HUES48 (cell line): ENCODE measurements at regions not wholly inside any gene's neighbourhood (a gene's known extent, or its start where the extent isn't known, plus 50 kb on each side); places are given as distances from the start of the nearest gene placed in this dataset.
"Not testable (repeated sequence)": the region's sequence is repeated elsewhere in the genome, so short reads cannot be mapped to it uniquely, and the experiment has no call there.

Experiments used
- H3K27ac ChIP-seq: one replicate; pipeline ENCODE4 v1.7.0; 2013; ENCODE audit warnings: low read depth, low read length, inconsistent platforms
- H3K27me3 ChIP-seq: 2 replicates; pipeline ENCODE4 v1.6.1; 2013; ENCODE audit warnings: mild to moderate bottlenecking, low read length; ENCODE audit not compliant: control insufficient read depth, insufficient read depth
- H3K36me3 ChIP-seq: 2 replicates; pipeline ENCODE4 v1.6.1; 2013; ENCODE audit warnings: low read length; ENCODE audit not compliant: control insufficient read depth, insufficient read depth
- H3K4me1 ChIP-seq: 2 replicates; pipeline ENCODE4 v1.6.1; 2013; ENCODE audit warnings: mild to moderate bottlenecking, low read length; ENCODE audit not compliant: control insufficient read depth, insufficient read depth
- H3K4me3 ChIP-seq: 2 replicates; pipeline ENCODE4 v1.5.1; 2013; ENCODE audit warnings: mild to moderate bottlenecking, low read depth, low read length
- H3K9ac ChIP-seq: 2 replicates; pipeline ENCODE4 v1.6.1; 2013; ENCODE audit warnings: mild to moderate bottlenecking, low read depth, low read length, moderate library complexity
- H3K9me3 ChIP-seq: 2 replicates; pipeline ENCODE4 v1.6.1; 2013; ENCODE audit warnings: low read length; ENCODE audit not compliant: control insufficient read depth, insufficient read depth

DNA sequence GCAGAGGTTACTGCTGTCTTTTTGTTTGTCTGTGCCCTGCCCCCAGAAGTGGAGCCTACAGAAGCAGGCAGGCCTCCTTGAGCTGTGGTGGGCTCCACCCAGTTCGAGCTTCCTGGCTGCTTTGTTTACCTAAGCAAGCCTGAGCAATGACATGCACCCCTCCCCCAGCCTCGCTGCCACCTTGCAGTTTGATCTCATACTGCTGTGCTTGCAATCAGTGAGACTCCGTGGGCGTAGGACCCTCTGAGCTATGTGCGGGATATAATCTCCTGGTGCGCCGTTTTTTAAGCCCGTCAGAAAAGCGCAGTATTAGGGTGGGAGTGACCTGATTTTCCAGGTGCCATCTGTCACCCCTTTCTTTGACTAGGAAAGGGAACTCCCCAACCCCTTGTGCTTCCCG lies 187.1 kb upstream of the ZC4H2 start:
- H3K9me3 ChIP-seq = peaks cover 34% of the 10 kb centered on the region
- H3K9ac ChIP-seq, H3K27ac ChIP-seq, H3K4me1 ChIP-seq, H3K27me3 ChIP-seq, H3K4me3 ChIP-seq, H3K36me3 ChIP-seq: not testable (repeated sequence)

DNA sequence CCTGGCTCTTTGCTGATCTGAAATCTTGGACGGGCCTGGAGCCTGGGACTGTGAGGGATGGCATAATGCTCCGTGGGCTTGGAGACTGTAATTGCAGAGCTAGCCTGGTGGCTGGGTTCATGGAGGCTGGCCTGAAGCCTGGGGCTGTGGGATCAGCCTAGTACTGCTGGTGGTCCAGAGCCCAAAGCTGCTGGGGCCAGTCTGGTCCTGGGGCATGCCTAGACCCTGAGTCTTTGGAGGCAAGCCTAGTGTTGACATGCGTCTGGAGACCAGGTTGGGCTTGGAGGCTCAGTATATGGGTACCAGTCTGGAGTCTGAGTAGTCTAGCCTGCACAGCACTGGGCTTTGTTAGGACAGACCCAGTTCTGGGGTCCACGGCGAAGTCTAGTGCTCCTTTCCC lies 172.0 kb upstream of the ZC4H2 start:
- H3K4me1 ChIP-seq = no peaks in the 10 kb centered on the region
- no peaks in the 10 kb centered on the region for H3K36me3 ChIP-seq
- H3K27me3 ChIP-seq = no peaks in the 10 kb centered on the region
- H3K4me3 ChIP-seq = no peak overlapping the region
- H3K27ac ChIP-seq = no peak overlapping the region
- H3K9me3 ChIP-seq = peaks cover 57% of the 10 kb centered on the region
- H3K9ac ChIP-seq = no peak overlapping the region

DNA sequence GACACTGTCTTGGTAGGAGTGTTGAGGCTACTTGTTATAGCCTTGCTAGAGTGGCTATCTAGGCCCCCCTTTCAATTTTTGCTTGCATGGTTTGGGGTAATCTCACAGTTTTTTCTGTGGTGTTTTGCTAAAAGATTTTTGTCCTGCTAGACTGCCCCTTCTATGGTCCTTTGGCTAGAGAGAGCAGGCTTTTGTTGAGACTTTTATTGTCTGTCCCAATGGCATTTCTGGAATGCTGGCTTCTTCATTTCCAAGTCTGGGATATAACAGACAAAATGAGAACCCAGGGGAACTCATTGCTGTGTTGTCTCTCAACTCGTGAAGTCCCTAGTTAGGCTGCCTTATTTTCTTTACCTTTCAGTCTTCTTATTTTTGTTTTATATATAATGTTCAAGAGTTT lies 160.2 kb upstream of the ZC4H2 start:
- Histone ChIP-seq H3K9ac (no peak overlapping the region), H3K4me3 (no peak overlapping the region), H3K36me3 (no peaks in the 10 kb centered on the region), H3K4me1 (no peaks in the 10 kb centered on the region), H3K9me3 (peaks cover 59% of the 10 kb centered on the region), H3K27me3 (no peaks in the 10 kb centered on the region), H3K27ac (no peak overlapping the region)

GRCh38 chrX:65127842-65128241 lies 151.6 kb upstream of the ZC4H2 start:
- Histone ChIP-seq H3K36me3 (no peaks in the 10 kb centered on the region), H3K27me3 (no peaks in the 10 kb centered on the region), H3K4me3 (no peak overlapping the region), H3K27ac (no peak overlapping the region), H3K9me3 (peaks cover 49% of the 10 kb centered on the region), H3K9ac (no peak overlapping the region), H3K4me1 (no peaks in the 10 kb centered on the region)

DNA sequence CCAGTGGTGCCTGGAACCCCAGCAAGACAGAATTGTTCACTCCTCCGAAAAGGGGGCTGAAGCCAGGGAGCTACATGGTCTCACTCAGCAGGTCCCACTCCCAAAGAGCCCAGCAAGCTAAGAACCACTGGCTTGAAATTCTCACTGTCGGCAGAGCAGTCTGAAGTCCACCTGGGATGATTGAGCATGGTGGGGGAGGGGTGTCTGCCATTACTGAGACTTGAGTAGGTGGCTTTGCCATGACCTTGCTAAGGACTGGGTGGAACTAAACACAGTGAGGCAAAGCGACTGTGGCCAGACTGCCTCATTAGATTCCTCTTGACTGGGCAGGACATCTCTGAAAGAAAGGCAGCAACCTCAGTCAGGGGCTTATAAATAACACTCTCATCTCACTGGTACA lies 122.6 kb upstream of the ZC4H2 start:
- H3K9ac ChIP-seq = no peak overlapping the region
- H3K27me3 ChIP-seq = no peaks in the 10 kb centered on the region
- H3K9me3 ChIP-seq = peaks cover 68% of the 10 kb centered on the region
- H3K4me3 ChIP-seq = no peak overlapping the region
- H3K4me1 ChIP-seq = no peaks in the 10 kb centered on the region
- H3K27ac ChIP-seq = no peak overlapping the region
- H3K36me3 ChIP-seq = no peaks in the 10 kb centered on the region

DNA sequence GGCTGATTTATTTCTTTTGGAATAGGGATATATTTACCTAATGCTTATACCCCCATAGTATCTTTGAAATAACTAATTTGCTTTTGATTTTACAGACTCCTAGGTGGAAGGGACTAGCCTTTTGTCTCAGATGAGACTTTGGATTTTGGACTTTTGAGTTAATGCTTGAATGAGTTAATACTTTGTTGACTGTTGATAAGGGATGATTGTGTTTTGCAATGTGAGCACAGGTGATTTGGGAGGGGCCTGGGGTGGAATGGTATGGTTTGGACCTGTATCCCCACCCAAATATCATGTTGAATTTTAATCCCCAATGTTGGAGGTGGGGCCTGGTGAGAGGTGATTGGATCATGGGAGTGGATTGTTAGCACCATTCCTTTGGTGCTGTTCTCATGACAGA lies 117.4 kb upstream of the ZC4H2 start:
- Histone ChIP-seq H3K36me3 (no peaks in the 10 kb centered on the region), H3K9me3 (peaks cover 63% of the 10 kb centered on the region), H3K27me3 (no peaks in the 10 kb centered on the region), H3K9ac (no peak overlapping the region), H3K27ac (no peak overlapping the region), H3K4me3 (no peak overlapping the region), H3K4me1 (peaks cover 4% of the 10 kb centered on the region; the same call in 1 of the 2 replicates)

- Histone ChIP-seq H3K4me3 (no peak overlapping the region), H3K27me3 (no peaks in the 10 kb centered on the region), H3K27ac (no peak overlapping the region), H3K36me3 (no peaks in the 10 kb centered on the region), H3K9me3 (peaks cover 74% of the 10 kb centered on the region), H3K9ac (no peak overlapping the region), H3K4me1 (no peaks in the 10 kb centered on the region)
These were observed 97.0 kb upstream of the ZC4H2 start for GRCh38 chrX:65073233-65073632.

- no peak overlapping the region for H3K4me3 ChIP-seq
These were observed 96.3 kb upstream of the ZC4H2 start for GRCh38 chrX:65072590-65072989.

GRCh38 chrX:65058626-65059025 lies 82.4 kb upstream of the ZC4H2 start:
- H3K4me3 ChIP-seq, H3K4me1 ChIP-seq, H3K27ac ChIP-seq, H3K36me3 ChIP-seq, H3K9ac ChIP-seq, H3K27me3 ChIP-seq: not testable (repeated sequence)
- peaks cover 38% of the 10 kb centered on the region; the same call in 1 of the 2 replicates for H3K9me3 ChIP-seq

More at GRCh38 chrX:65072590-65072989, 96.3 kb upstream of the ZC4H2 start:
- Histone ChIP-seq H3K9ac (no peak overlapping the region), H3K27me3 (no peaks in the 10 kb centered on the region), H3K27ac (no peak overlapping the region), H3K9me3 (peaks cover 70% of the 10 kb centered on the region), H3K36me3 (no peaks in the 10 kb centered on the region), H3K4me1 (no peaks in the 10 kb centered on the region)

DNA sequence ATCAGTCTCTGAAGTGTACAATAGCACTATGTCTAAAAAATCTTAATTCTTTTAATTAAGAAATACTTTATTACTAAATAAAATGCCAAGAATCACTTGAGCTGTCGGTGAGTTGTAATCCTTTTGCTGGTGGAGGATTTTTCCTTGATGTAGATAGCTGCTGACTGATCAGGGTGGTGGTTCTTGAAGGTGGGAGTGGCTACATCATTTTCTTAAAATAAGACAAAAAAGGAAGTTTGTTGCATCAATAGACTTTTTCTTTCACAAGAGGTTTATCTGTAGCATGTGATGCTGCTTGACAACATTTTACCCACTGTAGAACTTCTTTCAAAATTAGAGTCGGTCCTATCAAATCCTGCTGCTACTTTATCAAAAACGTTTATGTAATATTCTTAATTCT lies 68.8 kb upstream of the ZC4H2 start:
- Histone ChIP-seq H3K27ac (no peak overlapping the region), H3K4me1 (no peaks in the 10 kb centered on the region), H3K36me3 (no peaks in the 10 kb centered on the region), H3K9ac (no peak overlapping the region), H3K4me3 (no peak overlapping the region), H3K9me3 (peaks cover 50% of the 10 kb centered on the region), H3K27me3 (no peaks in the 10 kb centered on the region)

DNA sequence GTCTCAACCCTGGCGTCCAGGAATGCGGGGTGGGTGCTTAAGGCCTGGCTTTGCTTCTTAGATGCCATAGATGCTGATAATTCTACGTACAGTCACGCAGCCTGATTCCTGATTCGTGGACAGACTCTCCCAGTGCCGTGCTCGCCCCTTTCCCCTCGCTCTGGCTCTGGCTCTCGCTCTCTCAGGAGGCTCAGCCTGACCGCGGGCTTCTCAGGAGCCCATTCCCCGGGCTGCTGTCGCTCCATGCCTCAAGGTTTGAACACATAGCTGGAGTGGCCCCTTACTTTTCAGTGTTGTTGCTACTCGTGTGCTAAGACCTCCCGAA lies 59.2 kb upstream of the ZC4H2 start:
- H3K9ac ChIP-seq = peak overlapping the region; percentile 59; the same call in 1 of the 2 replicates
- H3K36me3 ChIP-seq = no peaks in the 10 kb centered on the region
- H3K9me3 ChIP-seq = peaks cover 34% of the 10 kb centered on the region
- H3K27ac ChIP-seq = peak overlapping the region; percentile 46
- peak overlapping the region; percentile 77 for H3K4me3 ChIP-seq
- H3K27me3 ChIP-seq = no peaks in the 10 kb centered on the region
- H3K4me1 ChIP-seq = no peaks in the 10 kb centered on the region
